SIG-M5 (cell line): ENCODE measurements at regions not wholly inside any gene's neighbourhood (a gene's known extent, or its start where the extent isn't known, plus 50 kb on each side); places are given as distances from the start of the nearest gene placed in this dataset.

Experiments
- DNase-seq: peaks from one replicate; lab custom pipeline; 2025; lab: John Stamatoyannopoulos, UW

- no peak for DNase-seq
Measured at GRCh38 chr6:163916315-163917081, 502.0 kb downstream of the QKI start.

GRCh38 chr6:163915131-163915530 is 500.6 kb downstream of the QKI start:
- DNase-seq: no peak

GRCh38 chr6:163913045-163913444 is 498.5 kb downstream of the QKI start:
- DNase-seq: no peak

GRCh38 chr6:163906006-163906710 is 491.6 kb downstream of the QKI start:
- DNase-seq: no peak

- DNase-seq: no peak
Measured at GRCh38 chr6:163904186-163904585, 489.7 kb downstream of the QKI start.

GRCh38 chr6:163903541-163903940 is 489.0 kb downstream of the QKI start:
- DNase-seq: no peak

GRCh38 chr6:163902993-163903392 is 488.5 kb downstream of the QKI start:
- no peak for DNase-seq

GRCh38 chr6:163901681-163902080 is 487.2 kb downstream of the QKI start:
- no peak for DNase-seq

GRCh38 chr6:163900570-163900969 is 486.1 kb downstream of the QKI start:
- no peak for DNase-seq

GRCh38 chr6:163897669-163898068 is 483.2 kb downstream of the QKI start:
- no peak for DNase-seq

- no peak for DNase-seq
Measured at GRCh38 chr6:163897030-163897429, 482.5 kb downstream of the QKI start.

GRCh38 chr6:163895162-163895561 is 480.6 kb downstream of the QKI start:
- DNase-seq: no peak

- no peak for DNase-seq
Measured at GRCh38 chr6:163893609-163894189, 479.2 kb downstream of the QKI start.

- no peak for DNase-seq
Measured at GRCh38 chr6:163892824-163893561, 478.5 kb downstream of the QKI start.

- no peak for DNase-seq
Measured at GRCh38 chr6:163889904-163890514, 475.5 kb downstream of the QKI start.

GRCh38 chr6:163888030-163888819 is 473.7 kb downstream of the QKI start:
- no peak for DNase-seq

- DNase-seq: no peak
Measured at GRCh38 chr6:163886428-163886827, 471.9 kb downstream of the QKI start.

- no peak for DNase-seq
Measured at GRCh38 chr6:163883984-163884383, 469.5 kb downstream of the QKI start.

GRCh38 chr6:163878698-163879097 is 464.2 kb downstream of the QKI start:
- DNase-seq: no peak

GRCh38 chr6:163877877-163878639 is 463.5 kb downstream of the QKI start:
- DNase-seq: no peak
